ENCODE measurements at regions not wholly inside any gene's neighbourhood (a gene's known extent, or its start where the extent isn't known, plus 50 kb on each side); places are given as distances from the start of the nearest gene placed in this dataset.
"Not testable (repeated sequence)": the region's sequence is repeated elsewhere in the genome, so short reads cannot be mapped to it uniquely, and the experiment has no call there.

- H3K27me3 ChIP-seq (ENCODE audit: insufficient read depth, low read length) = no peaks in the 10 kb centered on the region
- H3K4me3 ChIP-seq (ENCODE audit: low read length) = no peak overlapping the region
- no peaks in the 10 kb centered on the region for H3K9me3 ChIP-seq (ENCODE audit: low read depth, low read length)
- peaks cover 60% of the 10 kb centered on the region for H3K4me1 ChIP-seq (ENCODE audit: insufficient read depth, low read length)
Observed at GRCh38 chr13:50226515-50227155, 211.4 kb downstream of the KCNRG start.

DNA sequence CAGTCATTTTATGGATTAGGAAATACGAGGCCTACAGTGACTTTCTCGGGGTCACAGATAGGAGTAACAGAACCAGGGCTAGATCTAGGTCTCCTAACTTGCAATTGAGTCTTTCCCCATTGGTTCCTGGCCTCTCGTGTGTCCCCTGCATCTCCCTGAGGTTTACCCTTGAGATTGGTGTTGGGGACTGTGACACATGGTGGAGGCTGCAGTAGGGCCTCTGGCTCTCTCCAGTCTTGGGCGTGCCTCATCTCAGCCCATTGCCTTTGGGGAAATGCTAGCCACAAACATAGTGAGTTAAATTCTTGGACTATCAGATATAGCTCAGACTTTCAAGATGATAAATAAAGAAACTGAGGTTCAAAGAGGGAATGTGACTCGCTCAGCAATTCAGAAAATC, 212.1 kb downstream of the KCNRG start:
- H3K4me1 ChIP-seq (ENCODE audit: insufficient read depth, low read length) = peaks cover 55% of the 10 kb centered on the region
- H3K9me3 ChIP-seq (ENCODE audit: low read depth, low read length) = no peaks in the 10 kb centered on the region
- no peak overlapping the region for H3K4me3 ChIP-seq (ENCODE audit: low read length)
- H3K27me3 ChIP-seq (ENCODE audit: insufficient read depth, low read length) = no peaks in the 10 kb centered on the region

DNA sequence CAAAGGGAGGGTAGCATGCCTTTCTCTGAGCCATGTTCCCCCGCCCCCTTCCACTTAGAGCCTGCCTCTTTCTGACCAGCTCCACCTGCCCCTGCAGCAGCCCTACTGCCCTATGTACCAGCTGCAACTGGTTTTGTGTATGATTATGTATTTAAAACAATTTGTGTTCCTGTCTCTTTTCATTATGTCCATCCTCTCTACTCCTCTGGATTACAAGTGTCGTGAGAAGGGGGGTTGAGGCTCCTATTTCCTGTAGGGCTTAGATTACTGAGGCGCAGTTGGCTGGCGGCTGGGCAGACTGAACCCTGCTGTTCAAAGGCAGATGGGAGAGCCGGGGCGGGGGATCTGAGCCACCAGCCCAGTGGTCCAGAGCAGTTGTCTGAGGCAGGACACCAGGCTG, 213.3 kb downstream of the KCNRG start:
- Histone ChIP-seq H3K4me1 (ENCODE audit: insufficient read depth, low read length) (peaks cover 44% of the 10 kb centered on the region), H3K4me3 (ENCODE audit: low read length) (no peak overlapping the region), H3K27me3 (ENCODE audit: insufficient read depth, low read length) (no peaks in the 10 kb centered on the region), H3K9me3 (ENCODE audit: low read depth, low read length) (no peaks in the 10 kb centered on the region)

DNA sequence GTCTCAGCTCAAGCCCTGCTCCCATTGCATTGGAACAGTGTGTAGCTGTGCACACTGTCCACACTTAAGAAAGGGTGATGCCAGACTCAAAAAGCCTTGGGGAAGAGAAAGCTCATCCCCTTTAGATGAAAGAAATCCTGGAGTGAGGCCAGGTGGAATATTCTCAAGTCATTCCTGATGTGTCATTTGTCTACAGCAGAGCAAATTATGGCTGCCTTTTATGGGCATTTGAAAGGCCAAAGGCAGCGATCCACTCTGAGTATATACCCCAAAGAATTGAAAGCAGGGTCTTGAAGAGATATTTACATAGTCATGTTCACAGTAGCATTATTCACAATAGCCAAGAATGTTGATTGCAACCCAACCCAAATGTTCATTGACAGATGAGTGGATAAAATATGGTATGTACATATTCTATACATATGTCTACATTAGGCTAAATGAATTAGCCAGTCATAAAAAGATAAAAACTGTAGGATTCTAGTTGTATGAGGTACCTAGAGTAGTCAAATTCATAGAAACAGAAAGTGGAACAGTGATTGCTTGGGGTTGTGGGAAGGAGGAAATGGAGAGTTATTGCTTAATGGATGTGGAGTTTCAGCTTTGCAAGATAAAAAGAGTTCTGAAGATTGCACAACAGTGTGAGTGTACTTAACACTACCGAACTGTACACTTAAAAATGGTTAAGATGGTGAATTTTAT, 214.9 kb downstream of the KCNRG start:
- H3K27me3 ChIP-seq (ENCODE audit: insufficient read depth, low read length) = no peaks in the 10 kb centered on the region
- H3K4me3 ChIP-seq (ENCODE audit: low read length) = no peak overlapping the region

GRCh38 chr13:50230662-50230978, 215.4 kb downstream of the KCNRG start:
- H3K9me3 ChIP-seq (ENCODE audit: low read depth, low read length) = no peaks in the 10 kb centered on the region
- no peak overlapping the region for H3K4me3 ChIP-seq (ENCODE audit: low read length)
- no peaks in the 10 kb centered on the region for H3K27me3 ChIP-seq (ENCODE audit: insufficient read depth, low read length)
- peaks cover 32% of the 10 kb centered on the region for H3K4me1 ChIP-seq (ENCODE audit: insufficient read depth, low read length)

More for the DNA sequence above, 214.9 kb downstream of the KCNRG start:
- Histone ChIP-seq H3K9me3 (ENCODE audit: low read depth, low read length) (no peaks in the 10 kb centered on the region), H3K4me1 (ENCODE audit: insufficient read depth, low read length) (peaks cover 29% of the 10 kb centered on the region)

- H3K4me3 ChIP-seq (ENCODE audit: low read length); H3K9me3 ChIP-seq (ENCODE audit: low read depth, low read length); H3K27me3 ChIP-seq (ENCODE audit: insufficient read depth, low read length): not testable (repeated sequence)
- peaks cover 28% of the 10 kb centered on the region for H3K4me1 ChIP-seq (ENCODE audit: insufficient read depth, low read length)
Observed at GRCh38 chr13:50233574-50233973, 218.3 kb downstream of the KCNRG start.

DNA sequence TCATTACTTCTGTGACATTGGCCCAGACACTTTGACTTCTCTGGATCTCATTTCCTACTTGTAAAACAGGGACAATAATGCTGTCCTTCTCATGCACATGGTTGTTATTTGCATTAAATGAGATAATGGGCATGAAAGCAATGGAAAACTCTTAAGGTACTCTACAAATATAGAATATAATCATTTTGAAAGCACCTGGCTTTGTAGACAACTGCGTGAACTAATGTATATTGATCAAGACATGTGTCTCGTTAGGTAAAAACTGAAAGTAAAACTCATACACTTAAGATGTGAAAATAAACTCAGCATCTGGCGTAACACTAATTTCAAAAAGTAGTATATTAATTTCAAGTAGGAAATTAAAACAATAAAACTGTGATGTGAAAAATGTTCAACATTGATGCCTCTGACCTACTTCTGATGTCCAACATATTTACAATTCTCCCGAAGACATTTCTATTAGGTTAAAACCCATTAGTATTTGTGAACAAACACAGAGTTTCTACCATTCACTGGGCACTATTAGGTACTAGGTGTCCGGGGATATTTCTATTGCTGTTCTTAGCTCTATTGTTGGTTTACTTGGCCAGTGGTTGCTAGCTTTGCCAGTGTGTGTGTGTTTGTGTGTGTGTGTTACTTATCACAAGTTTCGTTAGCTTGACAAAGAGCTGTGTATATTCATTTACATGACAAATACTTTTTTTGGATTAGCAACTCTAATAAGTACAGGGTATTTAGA, 220.5 kb downstream of the KCNRG start:
- H3K4me3 ChIP-seq (ENCODE audit: low read length) = no peak overlapping the region
- no peaks in the 10 kb centered on the region for H3K9me3 ChIP-seq (ENCODE audit: low read depth, low read length)
- no peaks in the 10 kb centered on the region for H3K27me3 ChIP-seq (ENCODE audit: insufficient read depth, low read length)
- peaks cover 14% of the 10 kb centered on the region for H3K4me1 ChIP-seq (ENCODE audit: insufficient read depth, low read length)

DNA sequence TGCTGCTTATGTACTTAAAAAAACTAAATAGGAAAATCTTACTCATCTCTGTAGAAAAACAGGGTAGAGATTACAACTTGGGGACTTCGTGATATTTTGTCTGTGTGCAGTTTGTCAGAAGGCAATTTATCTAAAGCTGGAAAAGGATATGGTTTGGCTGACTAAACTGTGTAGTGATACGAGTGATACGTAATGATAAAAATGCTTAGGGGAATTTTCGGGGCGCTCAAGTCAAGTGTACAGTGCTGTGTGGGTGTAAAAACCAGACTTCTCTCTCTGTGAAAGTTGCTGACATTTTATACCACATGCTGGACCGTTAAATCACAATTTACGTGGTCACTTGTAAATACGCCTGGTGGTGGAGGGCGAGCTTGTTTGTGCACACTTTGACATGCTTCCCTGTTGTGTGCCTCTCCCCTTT, 221.7 kb downstream of the KCNRG start:
- peaks cover 7% of the 10 kb centered on the region for H3K4me1 ChIP-seq (ENCODE audit: insufficient read depth, low read length)
- no peak overlapping the region for H3K4me3 ChIP-seq (ENCODE audit: low read length)
- no peaks in the 10 kb centered on the region for H3K27me3 ChIP-seq (ENCODE audit: insufficient read depth, low read length)
- H3K9me3 ChIP-seq (ENCODE audit: low read depth, low read length) = no peaks in the 10 kb centered on the region

GRCh38 chr13:50238922-50239321, 223.7 kb downstream of the KCNRG start:
- Histone ChIP-seq H3K4me3 (ENCODE audit: low read length) (no peak overlapping the region), H3K27me3 (ENCODE audit: insufficient read depth, low read length) (no peaks in the 10 kb centered on the region), H3K4me1 (ENCODE audit: insufficient read depth, low read length) (peaks cover 7% of the 10 kb centered on the region), H3K9me3 (ENCODE audit: low read depth, low read length) (no peaks in the 10 kb centered on the region)

DNA sequence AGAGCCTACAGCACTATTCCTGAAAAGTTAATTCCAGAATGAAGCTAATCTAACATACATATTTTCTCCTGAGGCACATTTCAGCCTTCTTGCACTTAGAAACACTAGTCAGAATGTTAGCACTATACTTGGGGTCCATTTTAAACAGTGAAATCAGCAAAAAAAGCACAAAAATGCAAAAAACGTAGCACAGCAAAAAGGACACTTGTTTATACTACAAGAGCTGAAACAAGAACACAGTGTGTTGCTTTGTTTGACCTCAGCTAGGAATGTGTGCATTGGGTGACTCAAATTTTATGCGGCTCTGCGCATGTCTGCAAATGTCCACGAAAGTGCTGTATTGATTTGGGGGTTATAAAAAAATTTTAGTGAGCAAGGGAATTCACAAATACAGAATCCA, 226.2 kb downstream of the KCNRG start:
- H3K4me1 ChIP-seq (ENCODE audit: insufficient read depth, low read length) = peaks cover 11% of the 10 kb centered on the region
- no peak overlapping the region for H3K4me3 ChIP-seq (ENCODE audit: low read length)
- H3K9me3 ChIP-seq (ENCODE audit: low read depth, low read length) = no peaks in the 10 kb centered on the region
- H3K27me3 ChIP-seq (ENCODE audit: insufficient read depth, low read length) = no peaks in the 10 kb centered on the region

DNA sequence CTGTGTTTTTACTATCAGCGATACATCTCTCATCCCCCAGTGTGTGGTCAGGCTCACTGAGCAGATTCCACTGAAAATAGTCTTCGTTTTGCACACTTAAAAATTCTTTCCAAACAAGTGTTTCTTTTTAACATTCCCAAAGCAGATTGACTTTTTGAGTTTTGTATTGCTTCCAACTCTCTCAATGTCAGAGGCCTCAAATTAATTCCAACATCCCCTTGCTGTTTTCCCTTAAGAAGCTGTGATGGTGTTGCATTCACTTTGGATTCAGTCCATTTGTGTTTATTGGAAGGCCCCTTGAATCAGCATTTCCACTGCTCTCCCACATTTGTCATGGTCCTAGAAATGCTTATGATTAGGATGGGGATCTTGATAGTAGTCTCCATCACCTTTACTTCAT, 228.7 kb downstream of the KCNRG start:
- Histone ChIP-seq H3K4me3 (ENCODE audit: low read length) (no peak overlapping the region), H3K4me1 (ENCODE audit: insufficient read depth, low read length) (peaks cover 14% of the 10 kb centered on the region), H3K27me3 (ENCODE audit: insufficient read depth, low read length) (no peaks in the 10 kb centered on the region), H3K9me3 (ENCODE audit: low read depth, low read length) (no peaks in the 10 kb centered on the region)

DNA sequence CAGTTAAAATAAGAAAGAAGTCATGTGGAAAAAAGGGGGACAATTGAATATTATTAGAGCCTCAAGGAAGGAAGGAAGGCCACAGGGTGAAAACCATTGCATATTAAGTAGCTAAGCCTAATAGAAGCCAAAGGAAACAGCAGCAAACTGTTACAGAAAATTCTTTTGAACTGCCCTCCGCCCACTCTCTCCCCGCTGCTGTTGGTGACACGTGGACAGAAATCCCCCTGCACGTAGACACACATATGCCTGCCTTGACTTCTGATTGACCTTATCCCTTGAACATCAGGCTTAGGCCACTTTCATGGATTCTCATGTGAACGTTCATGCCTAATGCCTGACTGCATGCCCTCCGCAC, 229.1 kb downstream of the KCNRG start:
- H3K9me3 ChIP-seq (ENCODE audit: low read depth, low read length) = no peaks in the 10 kb centered on the region
- H3K27me3 ChIP-seq (ENCODE audit: insufficient read depth, low read length) = no peaks in the 10 kb centered on the region
- H3K4me3 ChIP-seq (ENCODE audit: low read length) = no peak overlapping the region
- H3K4me1 ChIP-seq (ENCODE audit: insufficient read depth, low read length) = peaks cover 17% of the 10 kb centered on the region

GRCh38 chr13:50244713-50245574, 229.7 kb downstream of the KCNRG start:
- Histone ChIP-seq H3K4me1 (ENCODE audit: insufficient read depth, low read length) (peaks cover 23% of the 10 kb centered on the region), H3K27me3 (ENCODE audit: insufficient read depth, low read length) (no peaks in the 10 kb centered on the region), H3K9me3 (ENCODE audit: low read depth, low read length) (no peaks in the 10 kb centered on the region), H3K4me3 (ENCODE audit: low read length) (no peak overlapping the region)

GRCh38 chr13:50247223-50247622, 232.0 kb downstream of the KCNRG start:
- H3K27me3 ChIP-seq (ENCODE audit: insufficient read depth, low read length) = no peaks in the 10 kb centered on the region
- no peak overlapping the region for H3K4me3 ChIP-seq (ENCODE audit: low read length)
- H3K4me1 ChIP-seq (ENCODE audit: insufficient read depth, low read length) = peaks cover 31% of the 10 kb centered on the region
- H3K9me3 ChIP-seq (ENCODE audit: low read depth, low read length) = no peaks in the 10 kb centered on the region

Data from mononuclear cell (primary cell).